Pons (tissue), 1 donor: ENCODE measurements at regions not wholly inside any gene's neighbourhood (a gene's known extent, or its start where the extent isn't known, plus 50 kb on each side); places are given as distances from the start of the nearest gene placed in this dataset.
"Not testable (repeated sequence)": the region's sequence is repeated elsewhere in the genome, so short reads cannot be mapped to it uniquely, and the experiment has no call there.

ENCODE experiments used
- DNase-seq: peaks from one replicate; pipeline ENCODE4 v3.0.0-alpha.2; 2016; ENCODE audit warnings: low spot score

DNA sequence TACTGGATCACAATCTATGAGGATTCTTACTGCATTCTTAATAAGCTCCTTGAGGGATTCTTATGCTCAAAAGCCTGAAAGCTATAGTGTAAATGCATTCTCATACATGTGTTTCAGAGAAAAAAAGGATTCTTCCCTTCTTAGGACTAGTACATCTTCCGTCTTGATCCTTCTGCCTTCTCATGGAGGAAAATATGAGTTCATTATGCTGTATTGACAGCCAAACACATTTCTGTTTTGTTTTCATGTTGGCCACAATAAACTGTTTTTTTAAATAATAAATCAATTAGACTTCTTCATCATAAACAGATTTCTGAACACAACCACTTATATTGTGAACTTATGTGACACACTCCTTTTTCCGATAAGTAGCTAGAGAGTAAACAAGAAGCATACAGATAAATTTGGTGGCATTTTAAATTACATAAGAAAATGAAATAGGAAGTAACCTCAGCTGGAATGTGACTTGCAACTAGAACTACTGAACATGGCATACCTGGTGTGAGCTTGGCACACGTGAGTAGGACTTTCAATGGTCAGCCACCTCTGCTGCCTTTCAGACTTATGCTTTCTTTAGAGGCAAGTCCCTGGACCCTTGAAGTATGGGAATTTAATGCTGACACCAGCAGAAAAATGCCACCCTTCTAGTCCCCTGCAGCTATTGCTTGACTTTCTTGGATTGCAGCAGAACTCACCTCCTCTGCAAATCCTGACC, 350.4 kb downstream of the BCKDHB start:
- no peak for DNase-seq

DNA sequence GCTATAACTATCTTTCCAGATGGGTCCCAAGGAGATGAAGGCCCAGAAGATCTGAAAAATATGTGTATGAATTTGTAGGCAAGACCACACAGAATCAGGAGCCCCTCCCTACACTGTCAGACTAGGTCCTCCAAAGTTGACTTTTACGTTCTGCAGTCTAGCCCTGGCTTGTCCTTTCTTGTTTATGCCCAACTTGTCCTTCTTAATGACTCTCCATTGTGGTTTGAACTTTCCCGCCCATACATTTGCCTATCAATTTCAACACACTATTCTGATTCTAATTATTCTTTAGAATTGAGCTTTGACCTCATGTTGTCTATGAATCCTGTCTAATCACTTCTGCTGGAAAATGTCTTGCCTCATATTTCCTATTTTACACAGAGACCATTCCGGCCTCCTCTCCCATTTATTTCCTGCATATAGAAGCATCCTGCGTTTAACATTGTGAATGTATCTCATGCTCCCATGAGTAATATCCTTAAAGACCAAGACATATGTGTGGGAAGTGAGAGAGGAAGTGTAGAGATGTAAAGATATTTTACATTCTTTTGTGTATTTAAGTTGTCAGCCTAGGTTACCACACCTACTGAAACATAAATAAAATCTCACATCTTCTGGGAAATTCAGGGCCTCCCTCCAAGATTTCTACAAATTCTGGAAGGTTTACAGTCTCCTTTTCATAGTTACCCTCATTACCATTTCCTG, 348.3 kb downstream of the BCKDHB start:
- no peak for DNase-seq

DNA sequence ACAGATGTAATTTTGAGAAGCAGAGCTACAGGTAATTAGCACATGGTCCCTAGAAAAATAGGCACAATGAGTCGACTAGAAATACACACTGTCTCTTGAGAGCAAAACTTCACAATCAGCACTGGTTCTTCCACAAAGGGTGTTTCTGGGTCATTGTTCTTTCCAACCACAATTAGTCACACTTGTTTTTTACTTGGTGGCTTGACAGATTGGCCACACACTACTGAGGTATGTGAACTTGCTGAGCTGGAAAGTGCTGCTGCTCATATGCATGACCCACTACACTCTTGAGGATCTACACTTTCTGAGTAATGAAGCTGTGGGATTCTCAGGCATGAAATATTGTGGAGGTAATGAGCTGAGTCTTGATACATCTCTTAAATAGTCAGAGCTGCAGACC, 347.7 kb downstream of the BCKDHB start:
- DNase-seq, result no peak

DNA sequence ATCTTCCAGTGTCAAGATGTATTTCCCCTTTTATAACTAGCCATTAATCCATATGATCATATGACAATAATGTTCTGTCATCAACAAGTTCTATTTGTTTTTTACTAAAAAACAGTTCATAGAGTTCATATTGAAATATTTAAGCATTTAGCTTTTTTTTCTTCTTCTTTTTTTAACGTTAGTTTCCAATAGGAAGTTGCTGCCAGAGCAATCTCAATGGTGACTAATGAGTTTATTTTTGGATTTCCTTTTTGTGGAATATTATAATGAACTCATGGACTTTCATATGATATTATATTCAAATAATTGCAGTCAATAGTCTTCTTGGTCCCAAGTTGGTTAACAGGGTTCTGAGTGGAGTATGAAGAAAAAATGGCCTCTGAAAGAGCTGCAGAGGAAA, 343.3 kb downstream of the BCKDHB start:
- DNase-seq, result no peak

DNA sequence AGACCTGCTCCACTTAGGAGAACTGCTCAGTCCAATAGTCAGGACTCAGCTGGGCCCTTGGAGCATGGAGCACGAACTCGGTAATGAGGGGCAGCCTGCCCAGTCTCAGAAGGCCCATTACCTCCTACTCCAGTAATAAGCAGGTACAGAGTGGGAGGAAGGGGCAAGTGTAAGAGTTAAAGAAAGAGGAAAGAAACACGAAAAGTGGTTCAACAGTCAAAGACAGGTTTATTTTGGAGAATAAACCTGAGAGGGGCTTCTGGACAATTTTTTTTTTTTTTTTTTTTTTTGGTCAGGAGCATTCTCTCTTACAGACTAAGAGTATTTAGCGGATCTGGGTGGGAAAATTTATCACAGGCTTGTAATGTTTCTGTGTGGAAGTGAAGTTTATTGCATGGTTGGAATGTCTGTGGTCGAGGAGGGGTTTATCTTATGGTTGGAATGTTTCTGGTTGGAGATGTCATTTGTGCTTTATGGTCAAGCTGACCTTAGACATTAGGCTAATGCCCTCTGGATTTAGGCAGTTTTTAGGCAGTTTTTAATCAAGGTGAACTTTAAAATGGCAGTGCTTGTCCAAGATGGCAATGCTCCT, 340.1 kb downstream of the BCKDHB start:
- no peak for DNase-seq

DNA sequence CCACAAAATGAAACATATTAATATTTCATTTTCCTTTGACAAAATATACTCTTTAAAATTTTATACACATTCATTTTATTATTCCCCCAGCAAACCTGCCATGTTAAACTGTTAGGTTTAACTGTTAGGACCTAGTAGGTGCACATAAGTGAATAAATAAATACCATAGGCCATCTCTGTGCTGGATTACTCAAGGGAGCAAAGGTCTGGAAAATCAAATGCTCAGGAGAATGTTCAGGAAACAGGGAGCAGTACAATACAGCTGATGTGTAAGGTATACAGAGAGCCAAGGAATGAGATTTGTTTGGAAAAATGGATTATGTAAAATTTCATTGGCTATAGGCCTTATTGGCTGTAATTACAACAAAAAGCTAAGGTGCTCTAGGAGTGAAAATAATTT, 339.3 kb downstream of the BCKDHB start:
- DNase-seq, result no peak

DNA sequence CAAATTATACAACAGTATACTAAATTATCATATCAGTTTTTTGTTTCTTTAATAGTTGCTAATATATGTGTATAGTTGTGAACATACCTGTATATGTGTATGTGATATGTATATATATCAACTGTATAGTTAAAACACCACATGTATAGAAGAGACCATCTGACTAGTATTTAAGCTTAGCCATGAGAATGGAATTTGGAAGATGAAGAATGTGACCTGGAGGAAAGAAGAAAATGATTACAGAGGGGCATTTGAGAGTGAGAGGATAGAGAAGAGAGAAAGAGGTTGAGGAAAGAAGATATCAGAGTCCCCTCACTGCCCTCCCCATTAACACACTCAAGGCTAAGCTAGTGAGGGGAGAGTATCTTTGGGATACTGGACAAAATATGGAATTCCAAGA, 335.9 kb downstream of the BCKDHB start:
- no peak for DNase-seq

DNA sequence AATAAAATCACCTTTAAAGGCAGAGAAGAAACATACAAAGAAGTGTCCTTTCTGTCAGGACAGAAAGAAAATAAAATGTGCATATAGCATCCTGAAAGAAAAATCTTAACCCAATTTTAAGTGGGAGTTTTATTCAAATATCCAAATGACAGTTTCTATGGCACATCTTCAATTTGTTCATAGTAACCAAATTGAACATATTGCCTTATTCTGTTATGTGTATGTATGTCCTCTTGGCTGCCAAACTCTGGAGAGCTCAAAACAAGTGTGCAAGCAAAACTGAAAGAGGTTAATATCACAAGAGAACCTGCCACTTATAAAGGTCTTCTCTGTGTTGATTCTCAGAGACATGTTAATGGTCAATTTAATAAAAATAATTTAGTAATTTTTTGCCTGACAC, 334.7 kb downstream of the BCKDHB start:
- DNase-seq, result no peak

DNA sequence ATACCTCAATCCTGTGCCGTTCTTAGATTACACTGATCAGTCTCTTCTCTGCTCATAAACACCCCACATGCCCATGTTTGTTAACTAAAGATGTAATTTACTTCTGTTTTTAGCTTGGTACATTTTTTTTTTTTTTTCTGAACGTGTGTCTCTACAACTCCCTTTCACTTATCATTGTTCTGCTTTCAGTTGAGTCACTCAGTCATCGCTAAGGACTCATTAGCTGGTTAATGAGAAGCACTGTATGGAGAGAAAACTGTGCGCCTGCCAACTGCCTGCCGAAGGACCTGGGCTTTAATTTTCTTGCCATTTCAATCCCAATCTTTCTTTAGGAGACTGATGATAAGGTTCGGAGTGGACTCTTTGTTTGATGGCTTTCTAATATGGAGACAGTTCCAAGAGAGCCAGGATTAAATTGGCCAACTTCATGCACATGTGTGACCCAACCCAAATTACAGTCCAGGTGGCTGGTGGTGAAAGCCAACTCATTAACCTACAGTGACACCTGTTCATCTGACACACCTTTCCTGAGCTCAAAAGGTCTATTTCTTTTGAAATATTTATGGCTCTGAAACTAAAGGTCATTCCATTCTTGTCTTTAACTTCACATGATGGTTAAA, 334.1 kb downstream of the BCKDHB start:
- no peak for DNase-seq

DNA sequence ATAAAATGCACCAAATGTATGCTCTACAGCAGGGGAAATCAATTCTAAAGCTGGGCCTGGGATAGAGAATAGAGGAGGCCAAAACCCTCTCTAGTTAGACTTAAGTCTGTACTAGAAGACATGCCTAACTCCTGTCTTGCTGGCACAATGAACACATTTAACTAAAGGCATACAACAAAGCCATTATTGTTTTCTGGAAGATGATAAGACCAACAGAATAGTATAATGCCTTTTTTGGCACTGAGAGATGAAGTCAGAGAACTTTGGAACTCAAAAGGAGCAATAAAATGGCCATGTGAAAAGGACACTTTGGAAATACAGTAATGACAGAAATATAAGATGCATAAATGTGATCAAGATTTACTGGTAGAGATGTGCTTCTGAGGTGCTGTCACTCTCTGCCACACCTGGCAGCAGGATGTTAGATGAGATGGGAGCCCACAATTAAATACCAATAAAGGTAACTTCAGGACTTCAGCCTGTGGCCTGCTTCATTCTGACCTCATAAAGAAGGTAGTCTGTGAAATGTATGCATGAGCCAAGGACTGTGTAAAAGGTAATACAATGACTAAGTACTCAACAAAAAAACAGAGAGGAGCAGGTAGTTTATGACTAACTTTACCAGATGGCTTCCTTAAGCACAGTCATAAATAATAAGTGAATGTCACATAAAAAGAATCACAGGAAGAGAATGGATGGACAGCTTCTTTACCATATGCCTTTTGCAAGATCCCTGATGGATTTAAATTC, 333.4 kb downstream of the BCKDHB start:
- DNase-seq, result peak; percentile 9

DNA sequence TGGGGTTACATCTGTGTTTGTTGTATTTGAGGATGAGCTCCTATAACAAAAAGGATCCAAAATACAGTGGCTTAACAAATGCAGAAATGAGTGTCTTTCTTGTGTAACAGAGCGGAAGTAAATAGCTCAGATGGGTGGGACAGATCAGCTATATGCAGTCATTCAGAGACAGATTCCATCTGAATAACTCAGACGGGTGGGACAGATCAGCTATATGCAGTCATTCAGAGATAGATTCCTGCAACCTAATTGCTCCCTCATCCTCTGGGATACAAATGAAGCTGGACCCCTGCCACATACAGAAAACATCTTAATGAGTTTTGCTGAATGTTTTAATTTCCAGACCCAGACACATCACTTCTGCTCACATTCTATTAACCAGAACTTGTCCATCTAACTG, 332.3 kb downstream of the BCKDHB start:
- no peak for DNase-seq

DNA sequence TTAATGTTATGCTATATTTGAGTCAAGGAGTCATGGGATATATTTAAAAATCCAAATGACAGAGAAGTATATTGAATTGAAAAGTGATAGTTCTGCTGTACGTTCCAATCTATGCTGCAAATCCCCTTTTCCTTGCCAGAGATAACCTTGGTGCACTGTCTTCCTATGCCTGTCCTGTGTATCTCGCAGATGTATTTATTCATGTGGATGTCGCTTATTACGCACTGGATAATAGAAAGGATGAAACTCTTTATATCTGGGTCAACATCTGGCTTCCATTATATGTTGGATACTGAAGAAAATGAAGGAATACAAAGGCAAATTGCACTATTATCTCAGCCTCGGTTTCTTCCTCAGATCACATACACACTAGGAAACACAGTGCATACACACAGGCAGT, 331.3 kb downstream of the BCKDHB start:
- no peak for DNase-seq

DNA sequence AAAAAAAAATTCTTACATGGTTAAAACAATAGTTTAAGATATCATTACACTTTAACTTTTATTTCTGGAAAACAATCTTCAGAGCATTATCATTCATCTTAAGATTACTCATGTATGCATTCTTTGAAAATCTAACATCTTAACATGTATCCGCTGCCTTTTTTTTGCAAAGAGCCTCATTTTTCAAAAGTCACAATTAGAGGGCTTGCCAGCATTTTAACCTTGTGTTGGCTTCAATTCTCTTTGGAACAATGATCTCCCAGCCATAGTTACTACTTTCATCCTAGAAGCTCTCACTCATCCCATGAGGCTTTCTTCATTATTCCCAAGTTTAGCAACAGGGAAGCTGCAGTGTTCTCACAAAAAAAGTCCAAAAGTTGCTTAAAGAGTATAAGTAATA, 330.8 kb downstream of the BCKDHB start:
- no peak for DNase-seq

DNA sequence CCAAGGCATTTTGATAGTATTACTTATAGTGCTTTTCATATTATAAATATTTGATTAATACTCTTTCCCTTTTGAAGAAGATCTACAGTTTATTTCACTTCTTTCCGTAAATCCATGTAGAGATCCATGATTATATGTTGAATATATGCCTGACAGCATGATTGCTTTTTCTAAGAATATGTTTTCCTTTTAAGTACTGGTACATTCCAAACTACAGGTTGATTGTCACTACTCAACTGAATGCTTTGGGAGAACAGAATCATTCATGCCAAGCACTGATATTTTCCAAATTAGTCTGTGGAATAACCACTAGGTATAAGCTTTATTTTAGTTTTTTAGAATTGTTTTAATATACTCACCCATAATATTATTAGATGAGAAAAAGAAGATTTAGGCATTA, 330.2 kb downstream of the BCKDHB start:
- DNase-seq, result no peak

DNA sequence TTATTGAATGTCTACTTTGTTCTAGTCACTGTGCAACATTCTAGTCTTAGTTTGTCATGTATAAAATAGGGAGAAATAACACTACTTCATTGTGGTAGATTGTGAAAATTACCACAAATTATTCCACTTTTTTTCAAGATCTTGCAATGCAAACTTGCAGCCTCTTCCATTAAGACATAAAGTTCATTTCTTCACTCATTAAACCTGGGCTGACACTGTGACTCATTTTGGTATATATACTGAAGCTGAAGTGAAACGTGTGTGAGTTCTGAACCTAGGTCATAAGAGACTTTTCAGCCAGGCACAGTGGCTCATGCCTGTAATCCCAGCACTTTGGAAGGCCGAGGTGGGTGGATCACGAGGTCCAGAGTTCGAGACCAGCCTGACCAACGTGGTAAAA, 329.0 kb downstream of the BCKDHB start:
- no peak for DNase-seq

DNA sequence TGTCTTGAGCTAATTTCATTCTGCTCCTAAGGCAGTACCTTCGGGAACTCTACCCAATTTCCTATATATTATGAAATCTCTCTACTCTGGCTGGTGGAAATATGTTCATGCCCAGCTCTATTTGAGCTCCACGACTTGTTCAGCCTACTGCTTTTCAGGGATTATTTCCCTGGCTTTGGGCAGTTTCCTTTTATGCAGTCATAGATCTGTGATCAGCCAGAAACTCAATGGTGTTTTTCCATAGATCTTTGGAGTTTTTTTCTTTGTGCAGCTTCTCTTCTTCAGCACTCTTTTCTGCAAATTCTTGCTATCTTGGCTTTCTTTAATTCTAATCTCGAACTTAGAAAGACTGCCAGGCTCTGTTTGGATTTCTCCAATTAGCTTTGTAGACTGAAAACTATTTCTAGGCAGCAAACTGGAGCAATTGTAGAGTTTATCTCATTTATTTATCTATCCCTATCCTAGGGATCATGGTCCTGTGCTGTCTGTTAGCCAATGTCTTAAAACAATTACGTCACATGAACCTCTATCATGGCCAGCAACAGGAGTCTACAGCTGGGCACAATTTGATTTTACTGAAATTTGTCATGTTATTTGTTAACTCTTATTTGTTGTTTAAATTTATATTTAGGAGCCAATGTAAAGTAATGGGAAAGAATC, 328.4 kb downstream of the BCKDHB start:
- DNase-seq, result no peak

DNA sequence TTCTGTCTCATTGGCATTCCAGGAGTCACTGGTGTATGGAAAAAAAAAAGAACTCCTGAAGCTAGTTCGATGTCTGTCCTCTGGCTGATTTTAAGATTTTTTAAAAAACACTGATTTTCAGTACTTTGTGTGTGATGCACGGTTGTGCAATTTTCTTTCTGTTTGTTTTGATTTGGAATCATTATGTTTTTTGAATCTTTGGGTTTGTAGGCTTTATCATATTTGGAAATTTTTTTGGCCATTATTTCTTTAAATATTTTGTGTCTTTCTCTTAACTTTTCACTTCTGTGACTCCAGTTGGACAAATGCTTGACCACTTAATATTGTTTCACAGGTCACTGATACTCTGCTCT, 327.2 kb downstream of the BCKDHB start:
- no peak for DNase-seq

DNA sequence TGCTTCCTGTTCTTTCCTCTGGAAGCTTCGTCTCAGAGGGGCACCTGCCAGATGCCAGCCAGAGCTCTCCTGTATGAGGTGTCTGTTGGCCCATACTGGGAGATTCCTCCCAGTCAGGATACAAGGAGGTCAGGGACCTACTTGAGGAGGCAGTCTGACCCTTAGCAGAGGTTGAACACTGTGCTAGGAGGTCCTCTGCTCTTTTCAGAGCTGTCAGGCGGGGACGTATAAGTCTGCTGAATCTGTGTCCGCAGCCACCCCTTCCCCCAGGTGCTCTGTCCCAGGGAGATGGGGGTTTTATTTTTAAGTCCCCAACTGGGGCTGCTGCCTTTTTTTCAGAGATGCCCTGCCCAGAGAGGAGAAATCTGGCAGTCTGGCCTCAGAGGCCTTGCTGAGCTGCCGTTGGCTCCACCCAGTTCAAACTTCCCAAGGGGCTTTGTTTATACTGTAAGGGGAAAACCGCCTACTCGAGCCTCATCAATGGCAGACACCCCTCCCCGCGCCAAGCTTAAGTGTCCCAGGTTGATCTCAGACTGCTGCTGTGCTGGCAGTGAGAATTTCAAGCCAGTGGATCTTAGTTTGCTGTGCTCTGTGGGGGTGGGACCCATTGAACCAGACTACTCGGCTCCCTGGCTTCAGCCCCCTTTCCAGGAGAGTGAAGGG, 326.7 kb downstream of the BCKDHB start:
- DNase-seq, result no peak

DNA sequence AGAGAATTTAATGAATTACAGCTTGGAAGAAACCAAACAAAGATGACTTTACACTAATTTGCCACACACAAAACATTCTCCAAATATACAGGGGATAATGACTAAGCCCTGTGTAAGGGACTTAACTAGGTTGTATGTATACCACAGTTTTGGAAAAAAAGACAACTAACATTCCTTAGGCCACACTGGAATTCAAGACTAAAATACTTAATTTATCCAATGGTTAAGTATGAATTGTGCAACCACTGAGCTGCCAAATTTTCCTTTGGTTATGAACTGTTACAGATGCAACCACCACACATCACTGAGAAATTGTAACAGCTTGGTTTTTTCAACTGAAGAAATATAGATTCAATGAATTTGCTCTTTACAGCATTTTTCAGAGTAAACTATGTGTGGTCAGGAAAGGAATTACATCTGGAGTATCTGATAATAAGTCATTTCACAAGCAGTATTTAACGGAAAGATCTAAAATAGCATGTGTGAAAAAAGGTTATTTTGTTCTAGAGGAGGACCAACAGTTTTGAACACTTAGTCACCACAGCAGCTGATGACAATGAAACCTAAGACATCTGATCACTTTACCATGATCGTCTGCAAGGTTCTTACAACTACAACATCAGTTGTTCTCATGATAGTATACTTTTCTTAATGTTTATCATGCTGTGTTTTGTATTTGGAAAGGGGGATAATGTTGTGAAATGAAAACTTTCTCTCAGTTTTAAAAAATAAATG, 318.8 kb downstream of the BCKDHB start:
- DNase-seq, result no peak

DNA sequence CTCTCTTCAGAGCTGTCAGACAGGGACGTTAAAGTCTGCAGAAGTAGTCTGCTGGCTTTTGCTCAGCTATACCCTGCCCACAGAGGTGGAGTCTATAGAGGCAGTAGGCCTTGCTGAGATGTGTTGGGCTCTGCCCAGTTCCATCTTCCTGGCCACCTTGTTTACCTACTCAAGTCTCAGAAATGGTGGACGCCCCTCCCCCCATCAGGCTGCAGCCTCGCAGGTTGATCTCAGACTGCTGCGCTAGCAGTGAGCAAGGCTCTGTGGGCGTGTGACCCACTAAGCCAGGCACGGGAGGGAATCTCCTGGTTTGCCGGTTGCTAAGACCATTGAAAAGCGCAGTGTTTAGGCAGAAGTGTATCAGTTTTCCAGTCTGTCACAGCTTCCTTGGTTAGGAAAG, 305.0 kb downstream of the BCKDHB start:
- DNase-seq, result no peak

DNA sequence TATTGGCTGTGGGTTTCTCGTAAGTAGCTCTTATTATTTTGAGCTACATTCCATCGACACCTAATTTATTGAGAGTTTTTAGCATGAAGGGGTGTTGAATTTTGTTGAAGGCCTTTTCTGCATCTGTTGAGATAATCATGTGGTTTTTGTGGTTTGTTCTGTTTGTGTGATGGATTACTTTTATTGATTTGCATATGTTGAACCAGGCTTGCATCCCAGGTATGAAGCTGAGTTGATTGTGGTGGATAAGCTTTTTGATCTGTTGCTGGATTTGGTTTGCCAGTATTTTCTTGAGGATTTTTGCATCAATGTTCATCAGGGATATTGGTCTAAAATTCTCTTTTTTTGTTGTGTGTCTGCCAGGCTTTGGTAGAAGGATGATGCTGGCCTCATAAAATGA, 301.5 kb downstream of the BCKDHB start:
- DNase-seq, result not testable (repeated sequence)
